ENCODE measurements at regions not wholly inside any gene's neighbourhood (a gene's known extent, or its start where the extent isn't known, plus 50 kb on each side); places are given as distances from the start of the nearest gene placed in this dataset.

- WGBS, 5 donors = 83 to 91% (median 86%) methylated on average over 5 to 6 of the region's 6 CpGs
- no peaks in the 10 kb centered on the region for H3K9me3 ChIP-seq
- TF ChIP-seq POLR2AphosphoS5 (IDR thresholded peaks at IDR 0.05) (no peak), POLR2A (IDR thresholded peaks at IDR 0.05) (no peak), CTCF (IDR thresholded peaks at IDR 0.05) (no peak), EP300 (IDR thresholded peaks at IDR 0.05) (no peak)
- H3K36me3 ChIP-seq = no peaks in the 10 kb centered on the region
- H3K4me3 ChIP-seq = no peak overlapping the region
- DNase-seq = no peak
- H3K27ac ChIP-seq = no peak overlapping the region
- peaks cover 0 to 22% (median 7%) of the 10 kb centered on the region in 4 donors for H3K4me1 ChIP-seq
- intact Hi-C loops (cut with DNase I; ENCODE audit: low total_unique reads) = no loop called here
- H3K27me3 ChIP-seq = no peaks in the 10 kb centered on the region
Measured at GRCh38 chr2:9740382-9741073, 102.7 kb upstream of the TAF1B start.

- intact Hi-C loops (cut with DNase I; ENCODE audit: low total_unique reads) = no loop called here
- TF ChIP-seq POLR2A (IDR thresholded peaks at IDR 0.05) = no peak
- TF ChIP-seq CTCF (IDR thresholded peaks at IDR 0.05) = no peak
- TF ChIP-seq EP300 (IDR thresholded peaks at IDR 0.05) = no peak
- no peak for TF ChIP-seq POLR2AphosphoS5 (IDR thresholded peaks at IDR 0.05)
- Histone ChIP-seq H3K27me3 (no peaks in the 10 kb centered on the region), H3K36me3 (no peaks in the 10 kb centered on the region), H3K4me3 (no peak overlapping the region), H3K27ac (no peak overlapping the region), H3K4me1 (peaks cover 0 to 22% (median 10%) of the 10 kb centered on the region in 4 donors), H3K9me3 (no peaks in the 10 kb centered on the region)
- DNase-seq = no peak
- 82 to 91% (median 85%) methylated on average over 6 of the region's 6 CpGs for WGBS, 5 donors
Measured at GRCh38 chr2:9741110-9741509, 102.2 kb upstream of the TAF1B start.

GRCh38 chr2:9742601-9743000 is 100.7 kb upstream of the TAF1B start:
- intact Hi-C loops (cut with DNase I; ENCODE audit: low total_unique reads) = no loop called here
- Histone ChIP-seq H3K27ac (no peak overlapping the region), H3K36me3 (no peaks in the 10 kb centered on the region), H3K9me3 (no peaks in the 10 kb centered on the region), H3K4me3 (no peak overlapping the region), H3K27me3 (no peaks in the 10 kb centered on the region), H3K4me1 (peaks cover 0 to 22% (median 10%) of the 10 kb centered on the region in 4 donors)
- 67 to 94% (median 85%) methylated on average over 5 of the region's 5 CpGs for WGBS, 5 donors
- DNase-seq = no peak
- TF ChIP-seq CTCF (IDR thresholded peaks at IDR 0.05) = no peak
- TF ChIP-seq POLR2A (IDR thresholded peaks at IDR 0.05) = no peak
- TF ChIP-seq POLR2AphosphoS5 (IDR thresholded peaks at IDR 0.05) = no peak
- no peak for TF ChIP-seq EP300 (IDR thresholded peaks at IDR 0.05)

GRCh38 chr2:9744256-9745004 is 98.8 kb upstream of the TAF1B start:
- intact Hi-C loops (cut with DNase I; ENCODE audit: low total_unique reads) = no loop called here
- TF ChIP-seq CTCF (IDR thresholded peaks at IDR 0.05) (no peak), EP300 (IDR thresholded peaks at IDR 0.05) (no peak), POLR2A (IDR thresholded peaks at IDR 0.05) (no peak), POLR2AphosphoS5 (IDR thresholded peaks at IDR 0.05) (no peak)
- Histone ChIP-seq H3K27ac (peak overlapping the region in 2 of 5 donors; percentile 20 to 29), H3K4me1 (peaks cover 0 to 14% (median 4%) of the 10 kb centered on the region in 4 donors), H3K4me3 (no peak overlapping the region), H3K36me3 (no peaks in the 10 kb centered on the region), H3K9me3 (no peaks in the 10 kb centered on the region), H3K27me3 (no peaks in the 10 kb centered on the region)
- no peak for DNase-seq
- WGBS, 5 donors = 56 to 67% (median 60%) methylated on average over 11 to 12 of the region's 12 CpGs

All from stomach (tissue), 8 donors.